ENCODE measurements at regions not wholly inside any gene's neighbourhood (a gene's known extent, or its start where the extent isn't known, plus 50 kb on each side); places are given as distances from the start of the nearest gene placed in this dataset.

DNA sequence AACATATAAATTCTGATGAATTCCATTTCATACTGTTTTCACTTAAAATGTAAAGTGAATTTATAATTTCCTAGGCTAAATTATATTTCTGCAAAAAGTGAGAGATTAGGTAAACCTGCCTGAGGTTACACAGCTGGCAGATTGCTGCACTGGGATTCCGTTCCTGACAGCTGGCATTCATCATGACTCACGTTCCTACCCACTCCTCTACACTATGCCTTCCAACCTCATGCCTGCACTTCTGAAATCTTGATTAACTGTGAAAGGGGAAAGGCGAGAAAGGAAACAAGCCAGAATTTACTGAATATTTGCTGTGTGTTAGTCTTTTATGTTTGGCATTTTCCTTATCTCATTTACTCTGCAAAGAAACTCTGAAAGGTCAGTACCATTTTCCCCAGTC is 73.3 kb upstream of the MON1B start:
- peaks cover 8% of the 10 kb centered on the region for H3K27me3 Mint-ChIP-seq
- H3K9me3 Mint-ChIP-seq = no peaks in the 10 kb centered on the region
- no peaks in the 10 kb centered on the region for H3K36me3 Mint-ChIP-seq

DNA sequence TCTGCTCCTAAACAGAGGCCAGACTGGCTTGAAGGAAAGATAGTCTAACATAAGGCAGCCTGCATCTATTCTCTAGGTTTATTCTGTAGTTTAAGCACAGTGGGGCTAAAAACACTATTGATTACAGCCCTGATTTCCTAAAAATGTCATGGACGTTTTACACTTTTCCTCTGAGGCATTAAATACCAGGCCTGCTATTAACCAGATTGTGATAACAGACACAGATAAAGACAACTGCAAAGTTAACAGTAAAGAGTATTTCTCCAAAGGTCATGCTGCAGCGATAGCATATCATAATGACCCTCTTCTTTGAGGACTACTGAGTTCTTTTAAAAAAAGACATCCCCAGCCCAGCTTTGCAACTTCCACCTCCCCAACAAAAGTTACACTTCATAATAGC is 59.6 kb upstream of the MON1B start:
- Mint-ChIP-seq H3K4me1 (no peaks in the 10 kb centered on the region), H3K4me3 (no peak overlapping the region), H3K36me3 (no peaks in the 10 kb centered on the region), H3K9me3 (peaks cover 6% of the 10 kb centered on the region), H3K27ac (no peak overlapping the region), H3K27me3 (peaks cover 4% of the 10 kb centered on the region)

More for the DNA sequence above, 73.3 kb upstream of the MON1B start:
- Mint-ChIP-seq H3K4me3 (no peak overlapping the region), H3K4me1 (no peaks in the 10 kb centered on the region), H3K27ac (no peak overlapping the region)

- Mint-ChIP-seq H3K27ac (no peak overlapping the region), H3K4me1 (no peaks in the 10 kb centered on the region), H3K4me3 (no peak overlapping the region), H3K9me3 (peaks cover 6% of the 10 kb centered on the region), H3K27me3 (peaks cover 4% of the 10 kb centered on the region), H3K36me3 (no peaks in the 10 kb centered on the region)
Observed at GRCh38 chr16:77132051-77132618, 58.9 kb upstream of the MON1B start.

DNA sequence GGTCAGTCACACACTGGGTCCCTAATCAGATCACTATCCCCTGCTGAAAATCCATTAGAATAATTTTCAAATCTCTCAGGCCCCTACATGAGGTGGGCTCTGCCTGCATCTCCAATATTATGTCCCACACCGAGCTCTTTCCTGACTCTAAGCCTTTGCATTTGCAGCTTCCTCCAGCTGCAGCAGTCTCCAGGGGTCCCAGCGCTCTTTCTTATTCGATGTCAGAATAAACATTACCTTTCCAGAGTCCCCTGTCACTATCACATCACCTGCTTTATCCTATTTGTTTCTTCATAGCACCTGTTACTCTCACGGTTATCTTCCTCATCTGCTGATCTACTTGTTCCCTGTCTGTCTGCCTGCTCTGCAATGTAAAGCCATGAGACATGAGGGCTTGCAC is 57.3 kb upstream of the MON1B start:
- H3K4me3 Mint-ChIP-seq = no peak overlapping the region
- H3K27me3 Mint-ChIP-seq = peaks cover 4% of the 10 kb centered on the region
- H3K4me1 Mint-ChIP-seq = no peaks in the 10 kb centered on the region
- no peaks in the 10 kb centered on the region for H3K36me3 Mint-ChIP-seq
- H3K9me3 Mint-ChIP-seq = no peaks in the 10 kb centered on the region
- no peak overlapping the region for H3K27ac Mint-ChIP-seq

DNA sequence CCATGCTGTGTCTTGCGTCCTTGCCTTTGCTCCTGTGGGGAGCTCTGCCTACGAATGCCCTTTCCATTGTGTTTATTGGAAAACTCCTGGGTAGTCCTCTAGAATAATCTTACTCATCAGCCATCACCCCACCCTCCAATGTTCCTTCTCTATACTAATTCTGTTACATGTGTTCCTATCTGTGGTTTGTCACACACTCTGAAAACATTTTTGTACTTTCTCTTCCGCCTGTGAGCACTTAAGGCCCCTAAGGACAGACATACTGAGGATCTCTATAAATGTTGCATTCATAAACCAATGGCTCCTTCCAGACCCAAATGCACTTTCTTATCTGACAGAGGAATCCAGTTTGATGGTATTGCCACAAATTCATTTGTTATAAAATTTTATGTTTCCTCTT is 53.9 kb upstream of the MON1B start:
- Mint-ChIP-seq H3K36me3 (no peaks in the 10 kb centered on the region), H3K4me1 (no peaks in the 10 kb centered on the region), H3K9me3 (no peaks in the 10 kb centered on the region), H3K27me3 (peaks cover 6% of the 10 kb centered on the region), H3K27ac (no peak overlapping the region), H3K4me3 (no peak overlapping the region)
